Adrenal gland (tissue), 9 donors: ENCODE measurements at regions not wholly inside any gene's neighbourhood (a gene's known extent, or its start where the extent isn't known, plus 50 kb on each side); places are given as distances from the start of the nearest gene placed in this dataset.

ENCODE experiments used
- DNase-seq, 7 donors: peaks; one replicate each; pipeline ENCODE4 v3.0.0-alpha.2; 2019 to 2020
- H3K27ac ChIP-seq, 5 donors: fragments of 200-600 bp; sonication (generic) in 4 of 5; 1 replicate in 3 of 5; 2 replicates in 2 of 5; pipeline versions ENCODE4 v1.5.1 to v1.8.0; 2016 to 2020; ENCODE audit warnings: mild to moderate bottlenecking in 1 of 5
- H3K27me3 ChIP-seq: fragments of 200-600 bp; 2 replicates; pipeline ENCODE4 v1.8.0; 2021
- H3K36me3 ChIP-seq, 2 donors: fragments of 200-600 bp; replicated peaks in 1 of 2; 1 replicate in 1 of 2; 2 replicates in 1 of 2; pipeline versions ENCODE4 v1.5.1 to v1.8.0; 2018 to 2022
- H3K4me1 ChIP-seq, 2 donors: fragments of 200-600 bp; replicated peaks in 1 of 2; 1 replicate in 1 of 2; 2 replicates in 1 of 2; pipeline versions ENCODE4 v1.5.1 to v1.8.0; 2018 to 2021
- H3K4me3 ChIP-seq, 4 donors: fragments of 200-600 bp; sonication (generic) in 3 of 4; one replicate each; pipeline ENCODE4 v1.5.1; 2016 to 2018
- H3K9me3 ChIP-seq, 3 donors: fragments of 200-600 bp; sonication (generic) in 1 of 3; replicated peaks in 1 of 3; 1 replicate in 2 of 3; 2 replicates in 1 of 3; pipeline versions ENCODE4 v1.5.1 to v1.8.0; 2016 to 2021
- CTCF ChIP-seq, 6 experiments: fragments of 450-650 bp in 4 of 6; fragments of 200-600 bp in 2 of 6; sonication (generic) in 1 of 6; IDR thresholded peaks; 1 replicate in 5 of 6; 2 replicates in 1 of 6; pipeline versions ENCODE4 v1.5.1 to v1.8.0; 2016 to 2021; ENCODE audit warnings: antibody characterized with exemption in 6 of 6, mild to moderate bottlenecking in 2 of 6, moderate library complexity in 1 of 6
- POLR2A ChIP-seq, 2 donors: fragments of 450-650 bp; IDR thresholded peaks; one replicate each; pipeline ENCODE4 v1.6.1; 2017; ENCODE audit warnings: antibody characterized with exemption in 2 of 2, mild to moderate bottlenecking in 2 of 2, moderate library complexity in 1 of 2
- WGBS, 4 donors: extraction: QIAGEN DNeasy Blood & Tissue Kit in 2 of 4; methylation state at CpG; one replicate each; pipeline versions ENCODE4 v1.1.5 to v1.1.7; 2013 to 2017; 5-methylcytosine and 5-hydroxymethylcytosine counted together
- intact Hi-C, 2 donors: fragments of 100-400 bp; cut with DNase I; formaldehyde crosslinking; loops; one replicate each; pipeline versions ENCODE4 v1.14.1 to v1.15.0; 2022 to 2023
- donor health status: healthy with polysubstance abuse.
- donor health status: Bipolar disorder and iron deficiency.
- donor health status: DM: yes; HTN: yes; CAD: no.
- donor health status: DM: no; HTN: no; CAD: no.
- donor health status: DM: no; HTN: no; CAD: no.

GRCh38 chr18:67789165-67789545 is 272.6 kb upstream of the DSEL start:
- WGBS, 4 donors, result 78 to 86% (median 80%) methylated on average over 9 of the region's 9 CpGs
- no peak overlapping the region for H3K4me3 ChIP-seq
- H3K27ac ChIP-seq, result no peak overlapping the region
- no peak for DNase-seq
- TF ChIP-seq CTCF (IDR thresholded peaks at IDR 0.05), result no peak
- H3K9me3 ChIP-seq, result no peaks in the 10 kb centered on the region
- intact Hi-C loops, result no loop called here
- H3K36me3 ChIP-seq, result no peaks in the 10 kb centered on the region
- no peaks in the 10 kb centered on the region for H3K4me1 ChIP-seq
- no peaks in the 10 kb centered on the region for H3K27me3 ChIP-seq

DNA sequence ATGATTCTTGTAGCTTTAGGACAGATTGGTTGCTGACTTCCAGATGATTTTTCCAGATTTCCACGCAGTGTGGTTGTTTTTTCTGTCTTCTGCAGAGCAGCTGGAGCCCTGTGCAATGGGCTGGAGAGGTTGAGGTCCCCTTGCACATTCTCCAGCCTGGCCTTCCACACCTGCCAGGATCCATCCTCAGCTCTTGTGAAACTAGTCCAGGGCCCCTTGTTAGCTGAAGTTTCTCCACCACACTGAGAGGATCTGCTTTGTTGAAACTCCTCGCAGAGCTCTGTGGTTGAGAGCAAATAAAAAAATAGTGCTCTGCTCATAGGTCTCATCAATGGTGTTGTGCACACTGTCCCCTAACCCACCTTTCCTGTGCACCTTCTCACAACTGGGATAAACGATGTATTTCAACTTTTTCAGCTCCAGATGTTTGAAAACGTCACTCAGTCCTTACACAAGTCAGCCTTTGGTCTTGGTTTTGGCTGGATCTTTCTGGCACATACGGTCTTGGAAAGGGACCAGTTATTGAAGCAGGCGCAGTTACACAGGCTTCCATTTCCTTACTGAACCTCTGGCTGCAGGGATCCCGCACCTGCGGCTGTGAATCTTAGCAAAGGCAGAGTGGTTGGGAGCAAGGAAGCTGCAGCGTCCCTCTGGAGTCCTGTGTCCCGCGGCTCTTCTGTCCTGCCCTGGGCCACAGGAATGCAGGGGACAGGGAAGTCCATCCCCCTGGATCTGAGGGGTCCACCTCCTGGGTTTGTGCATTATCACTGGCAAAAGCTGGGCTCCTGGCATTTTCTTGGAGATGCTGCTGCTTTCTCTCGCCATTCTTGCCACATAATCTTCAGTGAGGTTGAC is 272.0 kb upstream of the DSEL start:
- DNase-seq, result no peak
- no peaks in the 10 kb centered on the region for H3K36me3 ChIP-seq
- H3K4me1 ChIP-seq, result no peaks in the 10 kb centered on the region
- H3K27me3 ChIP-seq, result no peaks in the 10 kb centered on the region
- no peaks in the 10 kb centered on the region for H3K9me3 ChIP-seq
- intact Hi-C loops, result no loop called here
- 68 to 81% (median 75%) methylated on average over 7 to 12 of the region's 12 CpGs for WGBS, 4 donors
- no peak for TF ChIP-seq CTCF (IDR thresholded peaks at IDR 0.05)
- no peak for TF ChIP-seq POLR2A (IDR thresholded peaks at IDR 0.05)
- H3K27ac ChIP-seq, result no peak overlapping the region
- H3K4me3 ChIP-seq, result no peak overlapping the region

DNA sequence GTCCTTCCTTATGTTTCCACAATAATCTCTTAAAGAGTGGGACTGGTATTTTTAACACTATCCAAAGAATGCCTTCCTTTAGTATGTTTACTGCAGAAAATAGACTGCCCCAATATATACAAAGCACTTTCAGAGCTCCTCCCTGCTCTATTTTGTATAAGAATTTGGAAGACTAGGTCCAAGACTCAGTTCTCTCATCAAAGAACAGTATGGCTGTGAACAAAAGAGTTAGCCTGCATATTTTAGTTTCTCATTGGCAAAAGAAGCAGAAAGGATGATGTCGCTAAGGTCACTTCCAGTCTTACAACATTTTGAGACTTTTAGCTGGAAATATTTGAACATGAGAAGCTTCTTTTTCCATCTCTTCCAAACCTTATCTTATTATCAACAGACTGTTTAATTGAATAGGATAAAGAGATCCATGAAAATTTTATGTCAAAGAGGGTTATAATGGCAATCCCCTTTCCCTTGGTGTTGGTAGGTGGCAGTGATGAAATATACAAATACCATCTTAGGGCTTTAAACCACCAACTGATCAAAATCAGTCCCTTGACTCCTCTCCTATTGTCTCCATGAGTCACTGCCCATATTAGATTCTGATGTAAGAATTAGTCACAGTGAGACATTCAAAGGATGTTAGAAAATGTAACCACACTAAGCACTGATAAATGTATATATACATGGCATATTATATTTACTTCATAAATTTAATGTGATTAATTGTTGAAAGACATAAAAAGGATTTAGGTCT is 266.9 kb upstream of the DSEL start:
- no peak for DNase-seq
- H3K27me3 ChIP-seq, result no peaks in the 10 kb centered on the region
- no peak overlapping the region for H3K4me3 ChIP-seq
- intact Hi-C loops, result no loop called here
- no peaks in the 10 kb centered on the region for H3K9me3 ChIP-seq
- no peaks in the 10 kb centered on the region for H3K4me1 ChIP-seq
- no peaks in the 10 kb centered on the region for H3K36me3 ChIP-seq
- H3K27ac ChIP-seq, result no peak overlapping the region
- WGBS, 4 donors, result 73 to 83% (median 76%) methylated on average over 1 of the region's 1 CpG
- TF ChIP-seq POLR2A (IDR thresholded peaks at IDR 0.05), result no peak
- TF ChIP-seq CTCF (IDR thresholded peaks at IDR 0.05), result no peak

- H3K4me3 ChIP-seq, result no peak overlapping the region
- H3K9me3 ChIP-seq, result no peaks in the 10 kb centered on the region
- DNase-seq, result no peak
- no peaks in the 10 kb centered on the region for H3K36me3 ChIP-seq
- intact Hi-C loops, result no loop called here
- H3K4me1 ChIP-seq, result no peaks in the 10 kb centered on the region
- whole genome bisulfite sequencing, 4 donors, result 57 to 65% (median 61%) methylated on average over 3 of the region's 3 CpGs
- H3K27me3 ChIP-seq, result no peaks in the 10 kb centered on the region
- no peak for TF ChIP-seq CTCF (IDR thresholded peaks at IDR 0.05)
- no peak for TF ChIP-seq POLR2A (IDR thresholded peaks at IDR 0.05)
- no peak overlapping the region for H3K27ac ChIP-seq
Observed at GRCh38 chr18:67778016-67778415, 261.5 kb upstream of the DSEL start.
